Dedifferentiated amniotic fluid mesenchymal stem cell (primary cell): ENCODE measurements at regions not wholly inside any gene's neighbourhood (a gene's known extent, or its start where the extent isn't known, plus 50 kb on each side); places are given as distances from the start of the nearest gene placed in this dataset.

Source experiments
- DNase-seq: peaks from one replicate; pipeline ENCODE4 v3.0.0-alpha.2; 2016; ENCODE audit errors: extremely low spot score

DNA sequence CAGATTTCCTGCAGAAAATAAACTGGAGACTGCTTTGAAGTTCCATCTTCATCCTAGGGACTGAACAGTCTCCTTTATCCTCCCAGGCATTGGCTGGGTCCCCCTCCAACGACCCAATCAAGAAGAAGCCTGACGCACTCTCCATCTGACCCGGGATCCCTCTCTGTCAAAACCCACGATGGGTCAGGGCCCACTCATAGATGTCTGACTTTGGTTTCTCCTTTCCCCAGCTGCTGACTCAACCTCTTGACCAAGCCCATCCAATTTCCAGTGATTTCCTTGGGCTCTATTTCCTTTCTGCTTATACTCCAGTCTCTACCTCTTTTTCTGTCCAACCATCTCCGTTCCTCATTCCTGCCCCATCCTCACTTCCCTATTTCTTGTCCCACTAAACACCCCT, 189.7 kb downstream of the MIAT start:
- DNase-seq: no peak

DNA sequence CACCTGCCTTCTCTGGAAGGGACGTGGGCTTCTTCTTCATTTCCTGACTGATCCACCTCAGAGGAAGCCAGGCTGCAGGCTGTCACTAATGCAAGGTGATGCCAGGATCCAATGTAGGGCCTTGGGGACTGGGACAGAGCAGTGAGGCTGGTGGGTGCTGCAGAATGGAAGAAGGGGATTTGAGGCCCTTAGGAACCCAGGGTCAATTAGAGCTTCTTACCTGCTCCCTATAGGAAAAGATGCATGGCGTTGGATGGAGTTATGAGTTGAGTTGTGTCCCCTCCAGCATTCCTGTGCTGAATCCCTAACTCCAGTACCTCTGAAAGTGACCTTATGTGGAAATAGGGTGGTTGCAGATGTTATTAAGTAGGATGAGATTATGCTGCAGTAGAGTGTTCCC, 190.4 kb downstream of the MIAT start:
- DNase-seq: no peak

DNA sequence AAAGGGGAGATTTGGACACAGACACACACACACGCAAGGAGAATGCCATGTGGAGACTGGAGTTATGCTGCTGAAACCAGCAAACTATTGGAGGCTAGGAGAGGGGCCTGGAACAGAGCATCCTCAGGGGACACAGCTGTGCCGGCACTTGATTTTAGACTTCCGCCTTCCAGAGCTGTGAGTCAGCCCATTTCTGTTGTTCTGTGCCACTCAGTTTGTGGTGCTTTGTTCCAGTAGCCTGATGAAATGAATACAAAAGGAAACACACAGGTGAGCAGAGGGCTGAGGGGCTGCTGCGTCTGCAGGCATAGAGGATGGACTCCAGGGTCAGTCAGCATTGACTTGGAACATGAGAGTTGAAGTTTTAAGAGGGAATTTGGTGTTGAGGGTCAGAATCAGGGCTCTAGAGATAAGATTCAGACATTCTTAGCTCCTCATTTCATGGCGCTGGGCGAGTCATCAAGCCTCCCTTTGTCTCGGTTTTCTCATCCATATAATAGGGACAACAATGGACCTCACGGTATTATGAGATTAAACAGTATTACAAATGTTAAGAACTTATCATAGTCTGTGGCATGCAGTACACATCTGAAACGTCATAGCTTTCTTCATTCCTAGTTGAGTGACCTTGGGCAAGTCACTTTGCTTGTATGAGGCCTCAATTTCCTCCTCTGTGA, 191.0 kb downstream of the MIAT start:
- no peak for DNase-seq

DNA sequence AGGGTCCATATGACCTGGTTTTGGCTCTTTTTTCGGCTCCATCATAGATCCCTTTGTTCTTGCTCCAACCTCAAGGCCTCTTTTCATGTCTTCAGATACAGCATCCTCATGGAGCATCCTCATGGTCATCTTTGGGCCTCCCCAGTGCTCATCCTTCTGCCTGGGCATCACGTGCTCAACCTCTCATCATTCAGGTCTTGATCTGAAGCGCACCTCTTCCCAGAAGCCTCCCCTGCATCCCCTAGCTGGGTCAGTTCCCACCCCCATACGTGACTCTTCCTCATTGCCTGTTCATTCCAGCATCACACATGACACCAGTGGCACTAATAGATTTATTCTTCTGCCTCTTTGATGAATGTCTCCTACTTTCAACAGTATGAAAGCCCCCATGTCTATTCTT, 192.2 kb downstream of the MIAT start:
- DNase-seq: no peak

DNA sequence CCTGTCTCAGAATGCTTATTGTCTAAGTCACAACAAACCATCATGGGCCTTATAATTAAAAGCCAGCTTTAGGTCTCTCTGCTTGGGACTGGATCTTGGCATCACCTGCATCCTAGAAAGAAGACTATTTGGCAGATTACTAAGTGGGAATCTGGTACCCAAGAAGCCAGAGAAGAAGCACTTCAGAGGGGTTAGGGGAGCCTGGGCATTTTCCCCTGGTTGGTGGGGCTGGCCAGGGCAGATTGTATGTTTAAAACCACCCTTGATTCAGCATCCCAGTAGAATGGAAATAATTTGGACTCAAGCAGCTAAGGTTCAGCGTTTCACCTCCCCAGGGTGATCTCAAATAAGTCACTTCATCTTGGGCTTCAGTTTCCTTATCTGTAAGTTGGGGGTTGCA, 193.7 kb downstream of the MIAT start:
- no peak for DNase-seq

DNA sequence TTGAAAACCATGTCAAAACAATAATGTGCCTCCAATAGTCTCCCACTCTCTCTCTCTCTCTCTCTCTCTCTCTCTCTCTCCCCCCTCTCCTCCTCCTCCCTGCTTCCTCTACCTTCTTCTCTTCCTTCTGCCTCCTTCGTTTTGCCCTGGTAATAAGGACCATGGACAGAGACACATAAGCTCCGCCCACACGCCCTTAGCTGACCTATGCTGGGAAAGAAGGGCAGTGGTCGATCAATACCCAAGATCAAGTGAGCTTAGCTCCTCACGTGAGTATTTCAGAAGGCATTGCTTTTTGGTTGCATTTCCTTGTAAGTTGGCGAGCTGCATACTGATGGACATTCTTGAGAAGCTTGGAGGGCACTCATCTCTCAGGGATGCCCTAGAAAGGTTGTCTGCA, 194.8 kb downstream of the MIAT start:
- no peak for DNase-seq

DNA sequence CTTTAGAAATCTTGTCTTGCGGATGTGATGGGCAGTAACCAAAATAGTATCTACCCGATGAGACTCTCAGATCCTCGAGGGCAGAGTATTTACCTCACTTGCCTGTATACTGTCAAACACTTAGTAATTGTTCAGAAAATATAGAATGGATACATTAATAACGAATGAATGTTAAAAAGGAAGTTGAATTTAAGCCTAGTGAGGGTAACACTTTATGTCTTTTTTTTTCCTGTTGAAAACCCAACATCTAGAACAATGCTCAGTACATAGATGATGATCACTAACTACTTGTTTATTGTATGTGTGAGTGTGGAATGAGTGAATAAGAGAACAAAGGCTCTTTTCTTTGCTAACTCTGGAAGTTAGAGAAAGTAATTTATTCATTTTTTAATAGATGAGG, 195.7 kb downstream of the MIAT start:
- DNase-seq: no peak

DNA sequence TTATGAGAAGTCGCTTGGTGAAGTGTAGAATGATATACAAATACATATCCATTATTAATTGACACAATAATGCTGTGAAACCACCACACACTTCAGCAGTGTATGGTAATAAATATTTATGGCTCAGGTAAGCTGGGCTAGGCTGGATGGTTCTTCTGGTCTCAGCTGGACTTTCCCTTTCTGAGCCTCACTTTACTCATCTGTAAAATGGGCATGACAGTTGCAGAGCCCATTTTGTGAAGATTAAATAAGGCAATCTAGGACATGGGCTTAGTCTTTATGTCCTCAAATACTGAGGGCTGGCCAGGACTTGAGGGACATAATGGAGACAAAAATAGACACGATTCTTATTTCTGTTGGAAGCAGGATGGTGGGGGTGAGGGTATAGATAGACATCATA, 196.1 kb downstream of the MIAT start:
- DNase-seq: no peak

DNA sequence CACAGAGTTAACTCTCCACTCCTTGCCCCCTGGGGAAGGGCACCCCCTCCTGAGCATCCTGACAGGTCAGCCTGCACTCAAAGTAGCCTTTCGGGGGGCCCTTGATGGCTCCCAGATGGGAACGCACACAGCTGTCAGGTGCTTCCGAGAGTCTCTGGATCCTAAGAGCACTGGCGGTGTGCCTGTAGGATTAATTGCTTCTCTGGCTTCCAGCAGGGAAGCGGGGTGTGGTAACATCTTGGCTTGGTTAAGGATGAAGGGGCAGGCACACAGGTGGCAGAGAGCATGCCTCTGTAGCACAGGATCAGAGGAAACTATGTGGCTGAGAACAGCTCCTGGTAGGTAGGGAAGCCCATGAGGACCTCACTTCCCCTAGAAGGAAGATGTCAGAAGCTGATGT, 199.8 kb downstream of the MIAT start:
- DNase-seq: no peak

DNA sequence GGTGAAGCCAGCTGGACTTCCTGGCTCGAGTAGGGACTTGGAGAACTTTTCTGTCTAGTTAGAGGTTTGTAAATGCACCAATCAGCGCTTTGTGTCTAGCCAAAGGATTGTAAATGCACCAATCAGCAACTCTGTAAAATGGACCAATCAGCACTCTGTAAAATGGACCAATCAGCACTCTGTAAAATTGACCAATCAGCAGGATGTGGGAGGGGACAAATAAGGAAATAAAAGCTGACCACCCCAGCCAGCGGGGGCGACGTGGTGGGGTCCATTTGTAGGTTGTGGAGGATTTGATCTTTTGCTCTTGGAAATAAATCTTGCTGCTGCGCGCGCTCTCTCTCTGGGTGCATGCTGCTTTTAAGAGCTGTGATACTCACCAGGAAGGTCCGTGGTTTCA, 202.9 kb downstream of the MIAT start:
- no peak for DNase-seq

DNA sequence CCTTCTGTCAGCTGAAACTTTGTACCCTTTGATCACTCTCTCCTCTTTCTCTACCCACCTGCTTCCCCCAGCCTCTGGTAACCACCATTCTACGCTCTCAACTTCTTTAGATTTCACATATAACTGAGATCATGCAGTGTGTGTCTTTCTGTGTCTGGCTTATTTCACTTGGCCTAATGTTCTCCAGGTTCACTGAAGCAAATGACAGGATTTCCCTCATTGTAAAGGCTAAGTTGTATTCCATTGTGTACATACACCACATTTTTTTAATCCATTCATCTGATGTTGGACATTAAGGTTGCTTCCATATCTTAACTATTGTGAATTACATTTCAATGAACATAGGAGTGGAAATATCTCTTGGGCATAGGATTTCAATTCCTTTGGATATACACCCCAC, 207.6 kb downstream of the MIAT start:
- DNase-seq: no peak

DNA sequence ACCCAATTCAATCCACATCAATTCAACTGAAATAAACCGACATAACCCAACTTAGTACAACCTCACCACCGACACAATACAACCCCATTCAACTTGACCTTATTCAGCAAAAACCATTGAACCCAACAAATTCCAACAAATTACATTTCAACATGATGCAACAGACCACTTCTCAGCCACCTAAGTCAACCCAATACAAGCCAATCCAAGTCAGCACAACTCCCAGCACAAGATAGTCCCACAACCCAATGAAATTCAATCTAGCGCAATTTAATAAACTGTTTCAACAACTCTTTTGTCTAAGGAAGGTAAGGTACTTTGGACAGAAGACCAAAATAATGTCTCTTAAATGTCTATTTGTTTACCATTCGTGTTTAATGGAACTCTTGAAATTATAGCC, 226.0 kb downstream of the MIAT start:
- no peak for DNase-seq

DNA sequence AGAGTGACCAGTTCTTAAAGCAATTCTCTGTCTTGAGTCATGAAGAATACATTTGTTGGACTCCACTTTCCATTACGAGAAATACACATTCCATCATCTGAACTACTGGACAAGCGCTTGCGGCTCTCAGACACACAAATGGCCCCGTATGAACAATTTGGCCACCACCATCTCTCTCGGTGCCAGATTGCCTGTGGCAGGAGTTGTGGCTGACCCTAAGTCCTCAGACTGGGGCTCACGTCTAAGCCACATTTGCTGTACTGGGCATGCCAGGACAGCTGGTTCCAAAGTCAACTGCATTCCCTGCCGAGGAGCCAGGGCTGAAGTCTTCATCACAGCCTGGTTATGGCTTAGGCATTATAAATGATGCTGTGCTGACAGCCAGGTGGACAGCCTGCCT, 227.5 kb downstream of the MIAT start:
- no peak for DNase-seq

DNA sequence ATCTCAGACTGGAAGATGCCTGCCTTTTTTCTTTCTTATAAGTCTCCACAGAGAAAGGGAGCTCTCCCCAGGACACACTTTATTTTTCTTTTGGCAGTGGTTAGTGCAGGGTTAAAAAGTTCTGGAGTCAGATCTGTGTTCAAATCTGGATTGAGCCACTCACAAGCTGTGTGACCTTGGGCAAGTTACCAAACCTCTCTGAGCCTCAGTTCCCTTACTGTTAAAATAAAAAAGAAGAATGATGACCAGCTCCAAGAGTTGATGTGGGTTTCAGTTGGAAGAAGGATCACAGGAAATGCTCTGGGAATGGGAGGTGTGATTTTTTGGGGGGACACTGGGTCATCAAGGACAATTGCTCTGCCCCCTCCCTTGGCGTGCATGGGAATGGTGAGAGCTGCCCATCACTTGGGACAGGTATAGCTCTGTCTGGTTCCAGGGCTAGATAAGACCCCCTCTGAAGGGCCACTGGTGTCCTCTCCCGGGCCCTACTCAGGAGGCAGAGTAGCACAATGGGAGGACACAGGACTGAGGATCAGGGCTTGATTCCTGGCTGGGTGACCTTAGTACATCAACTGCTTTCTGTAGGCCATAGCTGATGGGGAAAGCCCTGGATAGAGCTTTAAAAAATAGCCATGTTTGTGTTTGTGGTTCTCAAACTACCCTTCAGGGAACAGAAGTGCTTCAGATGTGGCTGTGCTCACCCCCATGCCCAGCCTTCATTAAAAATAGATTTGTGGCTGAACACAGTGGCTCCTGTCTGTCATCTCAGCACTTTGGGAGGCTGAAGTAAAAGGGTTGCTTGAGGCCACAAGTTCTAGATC, 228.3 kb downstream of the MIAT start:
- DNase-seq: no peak

DNA sequence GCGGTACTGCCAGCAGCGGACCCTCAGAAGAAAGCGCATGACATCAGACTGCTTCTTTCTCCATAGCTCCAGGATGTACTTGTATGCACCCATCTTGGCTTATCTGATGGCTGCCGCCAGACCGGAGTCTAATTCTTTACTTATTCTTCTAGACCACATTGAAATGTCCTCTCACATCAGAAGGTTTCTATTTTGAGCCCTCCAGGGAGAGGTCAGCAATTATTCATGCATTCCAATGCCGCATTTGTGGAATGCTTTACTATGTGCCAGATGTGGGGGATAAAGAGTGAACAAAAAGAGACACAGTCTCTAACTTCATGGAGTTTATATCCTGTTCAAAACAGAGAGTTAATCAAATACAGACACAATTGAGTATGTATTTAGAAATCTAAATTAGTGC, 230.1 kb downstream of the MIAT start:
- peak; percentile 83 for DNase-seq

DNA sequence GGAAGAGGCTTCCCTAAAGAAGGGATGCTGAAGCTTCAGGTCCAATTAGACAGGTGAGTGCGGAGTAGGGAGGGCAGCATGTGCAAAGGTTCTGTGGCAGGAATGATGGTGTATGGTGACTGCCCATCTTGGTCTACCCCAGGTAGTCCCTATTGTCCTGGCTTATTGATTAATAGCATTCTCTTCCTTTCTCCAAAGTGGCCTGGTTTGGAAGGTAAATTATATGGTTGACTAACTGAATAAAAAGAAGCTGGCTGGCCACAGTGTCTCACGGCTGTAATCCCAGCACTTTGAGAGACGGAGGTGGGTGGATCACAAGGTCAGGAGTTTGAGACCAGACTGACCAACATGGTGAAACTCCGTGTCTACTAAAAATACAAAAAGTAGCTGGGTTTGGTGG, 230.5 kb downstream of the MIAT start:
- no peak for DNase-seq

DNA sequence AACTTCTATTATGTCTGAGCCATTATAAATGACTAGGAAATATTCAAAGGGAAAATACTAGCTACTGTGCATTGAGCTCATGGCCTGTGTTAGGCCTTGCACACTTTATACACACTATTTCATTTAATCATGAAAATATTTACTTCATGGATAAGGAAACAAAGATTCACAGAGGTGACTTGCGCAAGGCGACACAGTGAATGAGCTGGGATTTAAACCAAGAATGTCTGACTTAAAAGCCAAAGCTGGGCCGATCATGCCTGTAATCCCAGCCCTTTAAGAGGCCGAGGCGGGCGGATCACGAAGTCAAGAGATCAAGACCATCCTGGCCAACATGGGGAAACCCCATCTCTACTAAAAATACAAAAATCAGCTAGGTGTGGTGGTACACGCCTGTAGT, 231.5 kb downstream of the MIAT start:
- no peak for DNase-seq

DNA sequence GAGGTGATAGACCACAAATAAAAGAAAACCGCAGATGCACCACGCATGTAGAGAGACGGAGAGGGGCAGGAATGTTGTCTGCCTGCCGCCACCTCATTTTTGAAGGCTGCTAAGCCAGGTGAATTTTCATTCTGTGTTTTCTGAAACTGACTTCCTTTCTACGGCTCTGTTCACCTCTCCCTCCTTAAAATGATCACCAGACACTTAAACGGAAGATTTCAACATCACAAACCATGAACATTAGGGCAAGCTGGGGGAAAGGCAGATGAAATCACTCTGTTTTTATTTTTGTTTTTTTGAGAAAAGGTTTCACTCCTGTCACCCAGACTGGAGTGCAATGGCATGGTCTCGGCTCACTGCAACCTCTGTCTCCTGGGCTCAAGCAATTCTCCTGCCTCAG, 232.4 kb downstream of the MIAT start:
- DNase-seq: no peak

DNA sequence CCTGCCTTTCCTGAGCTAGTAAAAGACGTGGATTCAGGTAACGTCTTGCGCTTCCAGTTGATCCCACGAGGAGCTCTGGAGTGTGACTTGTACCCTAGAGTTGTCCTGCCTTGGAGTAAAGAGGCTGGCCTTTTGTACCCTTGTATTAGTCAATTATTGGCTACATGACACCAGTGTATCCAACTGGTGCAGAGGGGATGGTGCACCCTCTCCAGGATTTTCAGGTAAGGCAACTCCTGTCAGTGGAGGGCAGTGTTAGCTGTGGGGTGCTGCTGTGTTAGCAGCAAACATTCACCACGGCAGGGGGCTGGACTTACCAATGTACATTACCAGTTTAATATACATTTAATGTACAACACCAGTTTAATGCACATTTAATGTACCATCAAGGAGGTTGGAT, 233.5 kb downstream of the MIAT start:
- DNase-seq: no peak

DNA sequence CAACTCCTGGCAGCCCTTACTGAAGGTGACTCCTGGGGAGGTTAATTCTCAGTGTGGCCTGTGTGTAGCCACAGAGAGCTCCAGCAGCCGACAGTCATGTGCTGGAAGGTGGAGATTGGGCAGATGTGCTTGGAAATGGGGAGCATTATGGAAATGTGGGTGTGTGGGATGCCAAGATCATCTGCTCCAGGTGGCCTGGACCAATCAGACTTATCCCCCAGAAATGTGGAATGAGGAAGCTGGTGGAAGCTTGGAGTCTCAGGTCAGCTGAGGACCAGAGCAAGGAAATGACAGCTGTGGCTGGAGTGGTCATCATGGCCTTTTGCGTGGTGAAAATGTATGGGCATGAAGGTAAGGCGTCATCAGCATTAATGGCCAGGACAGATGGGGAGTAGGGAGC, 234.0 kb downstream of the MIAT start:
- no peak for DNase-seq

DNA sequence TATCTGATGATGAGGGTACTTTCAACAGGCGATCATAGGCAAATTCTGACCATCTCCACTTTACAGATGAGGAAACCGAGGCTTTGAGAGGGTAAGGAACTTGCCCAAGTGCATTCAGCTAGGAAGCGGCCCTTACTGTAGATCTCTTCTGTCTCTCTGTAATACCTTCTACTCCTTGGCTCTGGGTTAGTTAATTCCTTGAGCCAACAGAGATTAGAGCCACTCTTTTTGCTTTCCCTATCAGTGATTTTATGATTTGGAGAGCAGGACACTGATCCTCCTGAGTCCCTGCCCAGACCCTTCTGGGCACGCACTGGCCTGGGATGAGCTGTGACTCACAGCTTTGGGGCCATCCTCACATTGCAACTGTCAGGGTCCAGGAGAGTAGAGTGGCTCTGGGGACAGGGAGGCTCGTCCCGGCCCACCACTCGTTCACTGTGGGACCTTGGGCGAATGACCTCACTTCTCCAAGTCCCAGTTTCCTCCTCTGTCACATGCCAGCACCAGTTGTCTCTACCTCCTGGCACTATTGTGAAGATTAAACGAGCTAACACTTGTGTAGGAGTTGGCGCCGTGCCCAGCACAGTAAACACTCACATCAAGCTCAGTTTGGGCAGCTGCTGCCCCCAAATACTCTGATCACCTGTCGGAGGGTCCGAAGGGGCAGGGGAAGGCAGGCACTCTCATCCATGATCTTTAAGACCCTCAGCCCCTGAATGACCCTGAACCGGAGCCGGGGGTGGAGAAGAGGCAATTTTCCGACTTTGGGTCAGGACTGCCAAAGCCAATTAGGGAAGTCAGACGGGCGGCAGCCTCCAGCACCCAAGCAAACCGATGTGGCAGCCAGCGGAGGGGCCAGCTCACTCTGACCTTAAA, 235.0 kb downstream of the MIAT start:
- no peak for DNase-seq

DNA sequence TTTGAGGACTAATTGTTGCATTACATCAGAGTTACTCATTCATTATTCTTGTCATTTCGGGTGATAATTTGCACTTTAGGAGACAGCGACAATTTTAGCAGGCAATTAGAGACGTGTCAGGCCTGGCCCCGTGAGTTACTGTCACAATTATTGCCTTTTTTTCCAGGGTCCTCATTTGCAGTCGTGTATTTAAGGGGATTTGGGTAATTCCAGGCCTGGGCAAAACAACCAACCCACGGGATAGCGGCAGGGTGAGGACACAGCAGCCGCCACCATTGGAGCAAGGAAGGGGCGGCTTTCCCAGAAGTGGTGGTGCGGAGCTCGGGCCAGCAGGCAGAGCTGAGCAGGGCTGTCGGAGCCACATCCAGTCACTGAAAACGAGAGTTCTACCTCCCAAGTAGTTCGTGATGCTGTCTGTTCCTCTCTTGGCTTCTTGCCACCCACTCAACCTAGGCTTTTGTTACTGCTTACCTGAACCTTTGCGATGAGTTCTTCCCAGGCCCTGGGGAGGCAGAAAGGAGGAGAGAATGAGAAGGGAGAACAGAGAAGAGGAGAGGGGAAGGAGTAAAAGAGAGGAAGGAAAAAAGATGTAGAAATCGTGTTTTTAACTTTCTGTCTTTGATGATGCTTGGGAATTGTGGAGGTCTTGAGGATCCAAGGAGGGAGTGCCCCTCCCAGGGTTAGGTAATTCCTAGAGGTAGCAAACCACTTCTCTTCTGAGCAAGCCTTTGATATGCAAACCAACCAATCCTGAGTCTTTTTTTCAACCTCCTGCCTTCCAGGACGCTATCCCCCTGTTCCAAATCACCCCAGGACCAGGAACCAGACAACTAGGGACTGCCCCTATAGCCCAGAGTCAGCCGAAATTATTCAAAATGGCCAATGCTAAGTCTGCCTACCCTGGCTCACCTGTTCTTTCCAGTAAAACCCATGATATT, 236.1 kb downstream of the MIAT start:
- DNase-seq: no peak
